Amniotic epithelial cell (primary cell): ENCODE measurements at regions not wholly inside any gene's neighbourhood (a gene's known extent, or its start where the extent isn't known, plus 50 kb on each side); places are given as distances from the start of the nearest gene placed in this dataset.
"Not testable (repeated sequence)": the region's sequence is repeated elsewhere in the genome, so short reads cannot be mapped to it uniquely, and the experiment has no call there.

Experiments
- DNase-seq: peaks from one replicate; pipeline ENCODE4 v3.0.0-alpha.2; 2010; ENCODE audit warnings: low read depth

- DNase-seq = not testable (repeated sequence)
Measured at GRCh38 chr4:64727391-64727790, 318.1 kb upstream of the TECRL start.

GRCh38 chr4:64724689-64725088 lies 315.4 kb upstream of the TECRL start:
- DNase-seq = no peak

- DNase-seq = no peak
Measured at GRCh38 chr4:64721106-64721505, 311.9 kb upstream of the TECRL start.

GRCh38 chr4:64718091-64718490 lies 308.8 kb upstream of the TECRL start:
- peak; percentile 69 for DNase-seq

GRCh38 chr4:64715741-64716140 lies 306.5 kb upstream of the TECRL start:
- no peak for DNase-seq

GRCh38 chr4:64713256-64713840 lies 304.1 kb upstream of the TECRL start:
- DNase-seq = peak; percentile 31

GRCh38 chr4:64712590-64712989 lies 303.3 kb upstream of the TECRL start:
- DNase-seq = no peak

- no peak for DNase-seq
Measured at GRCh38 chr4:64705989-64706388, 296.7 kb upstream of the TECRL start.

GRCh38 chr4:64698171-64698570 lies 288.9 kb upstream of the TECRL start:
- DNase-seq = no peak

- DNase-seq = no peak
Measured at GRCh38 chr4:64682946-64683345, 273.7 kb upstream of the TECRL start.

GRCh38 chr4:64682481-64682880 lies 273.2 kb upstream of the TECRL start:
- DNase-seq = no peak

- not testable (repeated sequence) for DNase-seq
Measured at GRCh38 chr4:64673121-64673520, 263.9 kb upstream of the TECRL start.

- DNase-seq = no peak
Measured at GRCh38 chr4:64670647-64671046, 261.4 kb upstream of the TECRL start.

GRCh38 chr4:64643841-64644240 lies 234.6 kb upstream of the TECRL start:
- DNase-seq = no peak

- DNase-seq = no peak
Measured at GRCh38 chr4:64642936-64643335, 233.7 kb upstream of the TECRL start.

GRCh38 chr4:64640402-64640801 lies 231.2 kb upstream of the TECRL start:
- DNase-seq = not testable (repeated sequence)

- DNase-seq = no peak
Measured at GRCh38 chr4:64625438-64625837, 216.2 kb upstream of the TECRL start.

GRCh38 chr4:64617800-64618199 lies 208.6 kb upstream of the TECRL start:
- no peak for DNase-seq

- DNase-seq = no peak
Measured at GRCh38 chr4:64614276-64614675, 205.0 kb upstream of the TECRL start.

GRCh38 chr4:64613046-64613445 lies 203.8 kb upstream of the TECRL start:
- DNase-seq = no peak

GRCh38 chr4:64598066-64598465 lies 188.8 kb upstream of the TECRL start:
- DNase-seq = no peak

GRCh38 chr4:64594723-64595122 lies 185.5 kb upstream of the TECRL start:
- DNase-seq = no peak

GRCh38 chr4:64588507-64588906 lies 179.3 kb upstream of the TECRL start:
- no peak for DNase-seq

GRCh38 chr4:64584981-64585557 lies 175.8 kb upstream of the TECRL start:
- peak; percentile 32 for DNase-seq
